H9 (cell line): ENCODE measurements at regions not wholly inside any gene's neighbourhood (a gene's known extent, or its start where the extent isn't known, plus 50 kb on each side); places are given as distances from the start of the nearest gene placed in this dataset.

Experiments used
- DNase-seq: peaks from one replicate; pipeline ENCODE4 v3.0.0-alpha.2; 2017
- H2AFZ ChIP-seq: one replicate; pipeline ENCODE4 v1.6.1; 2013; ENCODE audit warnings: mild to moderate bottlenecking, low read length, control low read depth, moderate library complexity
- H2AK5ac ChIP-seq: 2 replicates; pipeline ENCODE4 v1.6.1; 2013; ENCODE audit warnings: low read length, control low read depth, mixed read lengths; ENCODE audit not compliant: insufficient read length
- H2BK120ac ChIP-seq: one replicate; pipeline ENCODE4 v1.6.1; 2013; ENCODE audit warnings: low read depth, mild to moderate bottlenecking, low read length, control low read depth, inconsistent platforms; ENCODE audit not compliant: poor library complexity, severe bottlenecking
- H2BK12ac ChIP-seq: 2 replicates; pipeline ENCODE4 v1.6.1; 2013; ENCODE audit warnings: low read length, control low read depth, mixed read lengths, low read depth; ENCODE audit not compliant: insufficient read length
- H2BK15ac ChIP-seq: 2 replicates; pipeline ENCODE4 v1.6.1; 2013; ENCODE audit warnings: low read depth, low read length, control low read depth
- H2BK20ac ChIP-seq: one replicate; pipeline ENCODE4 v1.6.1; 2013; ENCODE audit warnings: low read depth, mild to moderate bottlenecking, low read length, control low read depth, inconsistent platforms; ENCODE audit not compliant: poor library complexity, severe bottlenecking
- H2BK5ac ChIP-seq: 2 replicates; pipeline ENCODE4 v1.6.1; 2013; ENCODE audit warnings: low read length, control low read depth, mixed read lengths; ENCODE audit not compliant: insufficient read length
- H3K14ac ChIP-seq: 2 replicates; pipeline ENCODE4 v1.6.1; 2013; ENCODE audit warnings: low read length, control low read depth; ENCODE audit not compliant: insufficient read depth
- H3K18ac ChIP-seq: 2 replicates; pipeline ENCODE4 v1.6.1; 2013; ENCODE audit warnings: low read depth, mild to moderate bottlenecking, mixed read lengths, low read length, control low read depth; ENCODE audit not compliant: insufficient read length
- H3K23ac ChIP-seq: 2 replicates; pipeline ENCODE4 v1.6.1; 2013; ENCODE audit warnings: low read length, control low read depth, mixed read lengths, low read depth; ENCODE audit not compliant: insufficient read length
- H3K23me2 ChIP-seq: 2 replicates; pipeline ENCODE4 v1.6.1; 2013; ENCODE audit warnings: low read depth, mild to moderate bottlenecking, mixed read lengths, low read length, control low read depth; ENCODE audit not compliant: insufficient read length, poor library complexity, severe bottlenecking
- H3K27ac ChIP-seq: 2 replicates; pipeline ENCODE4 v1.5.1; 2013; ENCODE audit warnings: low read length, control low read depth, mixed read lengths, low read depth; ENCODE audit not compliant: insufficient read length
- H3K27me3 ChIP-seq: 2 replicates; pipeline ENCODE4 v1.6.1; 2013; ENCODE audit warnings: low read length, control low read depth, inconsistent platforms; ENCODE audit not compliant: insufficient read depth
- H3K4ac ChIP-seq: 2 replicates; pipeline ENCODE4 v1.6.1; 2013; ENCODE audit warnings: low read depth, mild to moderate bottlenecking, control low read depth, inconsistent platforms, low read length, moderate library complexity
- H3K4me1 ChIP-seq: 2 replicates; pipeline ENCODE4 v1.6.1; 2013; ENCODE audit warnings: low read length, control low read depth, inconsistent platforms; ENCODE audit not compliant: insufficient read depth
- H3K4me2 ChIP-seq: 2 replicates; pipeline ENCODE4 v1.6.1; 2013; ENCODE audit warnings: low read length, control low read depth, mixed read lengths; ENCODE audit not compliant: insufficient read length, insufficient read depth
- H3K56ac ChIP-seq: 2 replicates; pipeline ENCODE4 v1.6.1; 2013; ENCODE audit warnings: low read depth, mild to moderate bottlenecking, mixed read lengths, low read length, control low read depth; ENCODE audit not compliant: insufficient read length
- H3K79me1 ChIP-seq: 2 replicates; pipeline ENCODE4 v1.6.1; 2013; ENCODE audit warnings: low read depth, mild to moderate bottlenecking, moderate library complexity, low read length, control low read depth, inconsistent platforms; ENCODE audit not compliant: insufficient read depth, poor library complexity, severe bottlenecking
- H3K79me2 ChIP-seq: 2 replicates; pipeline ENCODE4 v1.6.1; 2013; ENCODE audit warnings: low read length, control low read depth, inconsistent platforms; ENCODE audit not compliant: insufficient read depth
- H3K9ac ChIP-seq: 2 replicates; pipeline ENCODE4 v1.6.1; 2013; ENCODE audit warnings: low read length, control low read depth, mixed read lengths; ENCODE audit not compliant: insufficient read length; ENCODE audit errors: extremely low read depth
- H3K9me3 ChIP-seq: one replicate; pipeline ENCODE4 v1.6.1; 2013; ENCODE audit warnings: low read depth, low read length, inconsistent platforms; ENCODE audit not compliant: control insufficient read depth
- H3T11ph ChIP-seq: one replicate; pipeline ENCODE4 v1.6.1; 2013; ENCODE audit warnings: mild to moderate bottlenecking, low read length, control low read depth, inconsistent platforms
- H4K20me1 ChIP-seq: one replicate; pipeline ENCODE4 v1.6.1; 2013; ENCODE audit not compliant: control insufficient read depth, insufficient read length, insufficient read depth
- H4K5ac ChIP-seq: 2 replicates; pipeline ENCODE4 v1.6.1; 2013; ENCODE audit warnings: low read depth, mild to moderate bottlenecking, mixed read lengths, low read length, control low read depth; ENCODE audit not compliant: insufficient read length
- H4K8ac ChIP-seq: replicated peaks from 2 replicates; pipeline ENCODE4 v1.6.1; 2013; ENCODE audit warnings: low read length, control low read depth, mixed read lengths, low read depth; ENCODE audit not compliant: insufficient read length
- H4K91ac ChIP-seq: 2 replicates; pipeline ENCODE4 v1.6.1; 2013; ENCODE audit warnings: low read depth, mild to moderate bottlenecking, moderate library complexity, mixed read lengths, low read length, control low read depth; ENCODE audit not compliant: insufficient read length
- H3K27ac Mint-ChIP-seq, 3 experiments: 2 replicates in 2 of 3; 3 replicates in 1 of 3; pipeline ENCODE4 v1.8.0; 2020 to 2021; ENCODE audit warnings: mixed read lengths in 3 of 3, mild to moderate bottlenecking in 1 of 3, moderate library complexity in 1 of 3
- H3K27me3 Mint-ChIP-seq: 2 replicates; pipeline ENCODE4 v1.8.0; 2021; ENCODE audit warnings: low read depth, mild to moderate bottlenecking, moderate library complexity, mixed read lengths
- H3K36me3 Mint-ChIP-seq, 3 experiments: 2 replicates in 2 of 3; 3 replicates in 1 of 3; pipeline ENCODE4 v1.8.0; 2020 to 2021; ENCODE audit warnings: low read depth in 3 of 3, mixed read lengths in 3 of 3; ENCODE audit not compliant: insufficient read depth in 1 of 3
- H3K4me1 Mint-ChIP-seq, 2 experiments: 2 replicates each; pipeline ENCODE4 v1.8.0; 2020; ENCODE audit warnings: mixed read lengths in 2 of 2
- H3K4me3 Mint-ChIP-seq, 2 experiments: 2 replicates in 1 of 2; 3 replicates in 1 of 2; pipeline ENCODE4 v1.8.0; 2020 to 2021; ENCODE audit warnings: mild to moderate bottlenecking in 2 of 2, mixed read lengths in 2 of 2, moderate library complexity in 1 of 2
- H3K9me3 Mint-ChIP-seq, 2 experiments: 2 replicates in 1 of 2; 3 replicates in 1 of 2; pipeline ENCODE4 v1.8.0; 2020; ENCODE audit warnings: mild to moderate bottlenecking in 2 of 2, mixed read lengths in 2 of 2, moderate library complexity in 1 of 2
- WGBS: extraction: QIAGEN DNeasy Blood & Tissue Kit; methylation state at CpG from one replicate; pipeline ENCODE4 v1.1.7; 2013; ENCODE audit warnings: missing lambda C conversion rate, low lambda C conversion rate, mixed read lengths; ENCODE audit not compliant: insufficient read length; ENCODE audit errors: extremely low coverage; 5-methylcytosine and 5-hydroxymethylcytosine counted together
- TF ChIP-seq, protein P1 (sequence below): fragments of 200-600 bp; sonication (generic); conservative IDR thresholded peaks from 3 replicates; pipeline ENCODE4 v1.8.0; 2021; ENCODE audit warnings: antibody characterized with exemption, mild to moderate bottlenecking

DNA sequence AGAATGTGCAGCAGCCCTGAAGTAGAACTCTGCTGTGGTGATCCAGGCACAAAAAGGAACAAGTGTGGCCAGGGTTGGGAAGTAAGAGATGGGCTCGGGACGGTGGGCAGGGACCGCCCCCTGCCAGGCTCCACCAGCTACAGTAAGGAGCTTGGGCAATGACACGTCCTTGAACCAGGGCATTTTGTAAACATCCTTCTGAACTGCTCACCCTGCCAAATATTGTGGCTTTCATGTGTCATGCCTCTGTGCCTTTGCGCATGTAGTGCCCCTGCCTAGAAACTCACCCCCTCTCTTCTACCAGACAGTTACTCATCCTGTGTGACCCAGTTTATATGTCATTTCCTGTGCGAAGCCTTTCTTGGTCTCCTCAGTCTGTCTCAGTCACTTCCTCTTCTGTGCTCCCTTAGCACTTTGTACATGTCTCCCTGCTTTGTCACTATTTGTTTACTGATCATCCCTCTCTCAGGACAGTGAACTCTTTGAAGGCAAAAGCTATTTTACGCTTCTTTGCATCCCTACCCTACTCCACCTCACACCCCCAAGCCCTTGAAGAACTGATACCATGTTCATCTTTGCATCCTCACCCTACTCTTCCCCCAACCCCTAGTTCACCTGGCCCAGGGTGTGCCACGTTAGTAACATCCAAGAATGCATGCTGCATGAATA lies 108.9 kb upstream of the PLEKHG7 start:
- H3K4me3 Mint-ChIP-seq = no peak overlapping the region
- Histone ChIP-seq H4K20me1 (no peaks in the 10 kb centered on the region), H3K79me2 (no peaks in the 10 kb centered on the region), H2BK12ac (no peak overlapping the region), H2BK120ac (no peak overlapping the region), H2BK20ac (no peak overlapping the region), H3K9me3 (no peaks in the 10 kb centered on the region), H3K27me3 (no peaks in the 10 kb centered on the region), H2AK5ac (no peak overlapping the region), H3K14ac (no peak overlapping the region), H3K4me1 (no peaks in the 10 kb centered on the region), H4K8ac (no peak overlapping the region), H3T11ph (no peak overlapping the region), H2AFZ (no peak overlapping the region), H3K27ac (no peak overlapping the region), H3K4me2 (no peak overlapping the region), H3K4ac (no peak overlapping the region), H3K79me1 (no peaks in the 10 kb centered on the region), H2BK5ac (no peak overlapping the region), H2BK15ac (no peak overlapping the region), H3K23ac (no peak overlapping the region), H4K91ac (no peak overlapping the region), H3K23me2 (no peaks in the 10 kb centered on the region), H3K9ac (no peak overlapping the region), H3K56ac (no peak overlapping the region), H4K5ac (no peak overlapping the region), H3K18ac (no peak overlapping the region)
- TF ChIP-seq, protein P1, sequence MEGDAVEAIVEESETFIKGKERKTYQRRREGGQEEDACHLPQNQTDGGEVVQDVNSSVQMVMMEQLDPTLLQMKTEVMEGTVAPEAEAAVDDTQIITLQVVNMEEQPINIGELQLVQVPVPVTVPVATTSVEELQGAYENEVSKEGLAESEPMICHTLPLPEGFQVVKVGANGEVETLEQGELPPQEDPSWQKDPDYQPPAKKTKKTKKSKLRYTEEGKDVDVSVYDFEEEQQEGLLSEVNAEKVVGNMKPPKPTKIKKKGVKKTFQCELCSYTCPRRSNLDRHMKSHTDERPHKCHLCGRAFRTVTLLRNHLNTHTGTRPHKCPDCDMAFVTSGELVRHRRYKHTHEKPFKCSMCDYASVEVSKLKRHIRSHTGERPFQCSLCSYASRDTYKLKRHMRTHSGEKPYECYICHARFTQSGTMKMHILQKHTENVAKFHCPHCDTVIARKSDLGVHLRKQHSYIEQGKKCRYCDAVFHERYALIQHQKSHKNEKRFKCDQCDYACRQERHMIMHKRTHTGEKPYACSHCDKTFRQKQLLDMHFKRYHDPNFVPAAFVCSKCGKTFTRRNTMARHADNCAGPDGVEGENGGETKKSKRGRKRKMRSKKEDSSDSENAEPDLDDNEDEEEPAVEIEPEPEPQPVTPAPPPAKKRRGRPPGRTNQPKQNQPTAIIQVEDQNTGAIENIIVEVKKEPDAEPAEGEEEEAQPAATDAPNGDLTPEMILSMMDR = no peak
- no peak for DNase-seq
- no peaks in the 10 kb centered on the region for H3K27me3 Mint-ChIP-seq
- H3K27ac Mint-ChIP-seq = no peak overlapping the region
- peaks cover 0 to 3% of the 10 kb centered on the region in 2 experiments; a peak in 2 of 4 replicates for H3K4me1 Mint-ChIP-seq
- no peaks in the 10 kb centered on the region for H3K36me3 Mint-ChIP-seq
- H3K9me3 Mint-ChIP-seq = peaks cover 0 to 1% of the 10 kb centered on the region in 2 experiments; a peak in 2 of 5 replicates
- WGBS = no CpG with 5 or more reads among the region's 8 CpGs
